ENCODE measurements at regions not wholly inside any gene's neighbourhood (a gene's known extent, or its start where the extent isn't known, plus 50 kb on each side); places are given as distances from the start of the nearest gene placed in this dataset.
A peak's percentile ranks its signal among the peaks of the same experiment; 100 is the strongest.

- Histone ChIP-seq H3K4me3 (ENCODE audit: low read depth, low read length) (no peak overlapping the region), H3K27ac (ENCODE audit: extremely low read depth, low read depth, low read length) (peak overlapping the region; percentile 70), H3K36me3 (ENCODE audit: control insufficient read depth in 2 of 2, insufficient read depth in 1 of 2, low read length in 2 of 2) (no peaks in the 10 kb centered on the region), H3K9me3 (ENCODE audit: control insufficient read depth, insufficient read depth, low read depth, low read length) (no peaks in the 10 kb centered on the region), H3K4me1 (ENCODE audit: control insufficient read depth, insufficient read depth, low read length) (peaks cover 11% of the 10 kb centered on the region)
- POLR2A ChIA-PET, result interaction anchor here (0.6 kb wide), 1 partner anchor 163 kb away, joined by 3 read pairs; no protein-coding TSS in a partner anchor
- CTCF ChIA-PET, result no interaction called here
- TF ChIP-seq ZNF184 (tag by site-specific recombination; IDR thresholded peaks at IDR 0.05), result no peak
- TF ChIP-seq, protein P1, sequence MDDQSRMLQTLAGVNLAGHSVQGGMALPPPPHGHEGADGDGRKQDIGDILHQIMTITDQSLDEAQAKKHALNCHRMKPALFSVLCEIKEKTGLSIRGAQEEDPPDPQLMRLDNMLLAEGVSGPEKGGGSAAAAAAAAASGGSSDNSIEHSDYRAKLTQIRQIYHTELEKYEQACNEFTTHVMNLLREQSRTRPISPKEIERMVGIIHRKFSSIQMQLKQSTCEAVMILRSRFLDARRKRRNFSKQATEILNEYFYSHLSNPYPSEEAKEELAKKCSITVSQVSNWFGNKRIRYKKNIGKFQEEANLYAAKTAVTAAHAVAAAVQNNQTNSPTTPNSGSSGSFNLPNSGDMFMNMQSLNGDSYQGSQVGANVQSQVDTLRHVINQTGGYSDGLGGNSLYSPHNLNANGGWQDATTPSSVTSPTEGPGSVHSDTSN (CRISPR knock-in tag; IDR thresholded peaks at IDR 0.05), result no peak
- TF ChIP-seq GLIS1 (tag by site-specific recombination; IDR thresholded peaks at IDR 0.05), result no peak
- no peak for TF ChIP-seq ZBTB8A (tag by site-specific recombination; IDR thresholded peaks at IDR 0.05)
- TF ChIP-seq ZSCAN5A (tag by site-specific recombination; IDR thresholded peaks at IDR 0.05), result no peak
- TF ChIP-seq, protein P2, sequence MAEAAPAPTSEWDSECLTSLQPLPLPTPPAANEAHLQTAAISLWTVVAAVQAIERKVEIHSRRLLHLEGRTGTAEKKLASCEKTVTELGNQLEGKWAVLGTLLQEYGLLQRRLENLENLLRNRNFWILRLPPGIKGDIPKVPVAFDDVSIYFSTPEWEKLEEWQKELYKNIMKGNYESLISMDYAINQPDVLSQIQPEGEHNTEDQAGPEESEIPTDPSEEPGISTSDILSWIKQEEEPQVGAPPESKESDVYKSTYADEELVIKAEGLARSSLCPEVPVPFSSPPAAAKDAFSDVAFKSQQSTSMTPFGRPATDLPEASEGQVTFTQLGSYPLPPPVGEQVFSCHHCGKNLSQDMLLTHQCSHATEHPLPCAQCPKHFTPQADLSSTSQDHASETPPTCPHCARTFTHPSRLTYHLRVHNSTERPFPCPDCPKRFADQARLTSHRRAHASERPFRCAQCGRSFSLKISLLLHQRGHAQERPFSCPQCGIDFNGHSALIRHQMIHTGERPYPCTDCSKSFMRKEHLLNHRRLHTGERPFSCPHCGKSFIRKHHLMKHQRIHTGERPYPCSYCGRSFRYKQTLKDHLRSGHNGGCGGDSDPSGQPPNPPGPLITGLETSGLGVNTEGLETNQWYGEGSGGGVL (tag by site-specific recombination; IDR thresholded peaks at IDR 0.05), result no peak
- TF ChIP-seq BCL11A (tag by site-specific recombination; IDR thresholded peaks at IDR 0.05; ENCODE audit: low read depth), result no peak
- no peak for TF ChIP-seq ZNF138 (tag by site-specific recombination; IDR thresholded peaks at IDR 0.05; ENCODE audit: borderline replicate concordance)
- no peak for TF ChIP-seq ZNF654 (tag by site-specific recombination; IDR thresholded peaks at IDR 0.05; ENCODE audit: low read depth)
- TF ChIP-seq SP7 (tag by site-specific recombination; IDR thresholded peaks at IDR 0.05), result 0 out of 2 replicates have a peak, but pooled peaks have one; percentile 8
- TF ChIP-seq ZNF132 (tag by site-specific recombination; IDR thresholded peaks at IDR 0.05; ENCODE audit: borderline replicate concordance), result no peak
- peak; percentile 26; the same call in 1 of the 2 replicates for TF ChIP-seq ZBTB17 (tag by site-specific recombination; IDR thresholded peaks at IDR 0.05)
- no peak for TF ChIP-seq HOXD13 (CRISPR knock-in tag; IDR thresholded peaks at IDR 0.05; ENCODE audit: borderline replicate concordance)
- no peak for TF ChIP-seq PRDM2 (tag by site-specific recombination; IDR thresholded peaks at IDR 0.05; ENCODE audit: borderline replicate concordance)
- no peak for TF ChIP-seq GLI4 (tag by site-specific recombination; IDR thresholded peaks at IDR 0.05)
- TF ChIP-seq ELK4 (IDR thresholded peaks at IDR 0.05; ENCODE audit: borderline replicate concordance, low read depth, low read length), result no peak
- peak; percentile 90 for TF ChIP-seq ZNF664 (tag by site-specific recombination; IDR thresholded peaks at IDR 0.05)
- peak; percentile 35 for TF ChIP-seq ZFHX2 (tag by site-specific recombination; conservative IDR thresholded peaks at IDR 0.05)
- TF ChIP-seq KLF16 (tag by site-specific recombination; IDR thresholded peaks at IDR 0.05), result no peak
- TF ChIP-seq ZNF560 (tag by site-specific recombination; IDR thresholded peaks at IDR 0.05; ENCODE audit: borderline replicate concordance), result no peak
- TF ChIP-seq ZNF48 (tag by site-specific recombination; IDR thresholded peaks at IDR 0.05), result no peak
- TF ChIP-seq ZNF366 (tag by site-specific recombination; conservative IDR thresholded peaks at IDR 0.05), result 0 out of 2 replicates have a peak, but pooled peaks have one; percentile 14
- no peak for TF ChIP-seq ZIC2 (tag by site-specific recombination; IDR thresholded peaks at IDR 0.05)
- no peak for TF ChIP-seq ZNF24 (tag by site-specific recombination; IDR thresholded peaks at IDR 0.05)
- no peak for TF ChIP-seq ZBTB20 (tag by site-specific recombination; IDR thresholded peaks at IDR 0.05)
- TF ChIP-seq ZNF341 (tag by site-specific recombination; IDR thresholded peaks at IDR 0.05; ENCODE audit: low read depth), result no peak
Observed at GRCh38 chr15:35705884-35706585, 160.1 kb upstream of the DPH6 start.

Data from HEK293 (cell line).